Stimulated activated naive CD4-positive, alpha-beta T cell (primary cell): ENCODE measurements at regions not wholly inside any gene's neighbourhood (a gene's known extent, or its start where the extent isn't known, plus 50 kb on each side); places are given as distances from the start of the nearest gene placed in this dataset.

Experiments
- DNase-seq, 6 experiments: peaks; one replicate each; lab custom pipeline; 2025; lab: John Stamatoyannopoulos, UW

- no peak for DNase-seq
Observed at GRCh38 chr10:88207121-88207546, 343.7 kb downstream of the PTEN start.

DNA sequence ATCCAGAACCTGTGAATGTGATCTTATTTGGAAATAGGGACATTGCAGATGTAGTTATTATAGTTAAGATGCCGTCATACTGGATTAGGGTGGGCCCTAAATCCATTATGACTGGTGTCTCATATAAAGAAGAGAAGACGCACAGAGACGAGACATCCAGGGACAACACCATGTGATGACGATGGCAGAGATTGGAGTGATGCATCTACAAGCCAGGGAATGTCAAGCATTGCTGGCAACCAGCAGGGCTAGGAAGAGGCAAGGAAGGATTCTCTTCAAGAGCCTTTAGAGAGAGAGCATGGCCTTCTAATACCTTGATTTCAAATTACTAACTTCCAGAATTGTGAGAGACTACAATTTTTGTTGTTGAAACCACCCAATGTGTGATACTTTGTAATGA lies 345.8 kb downstream of the PTEN start:
- no peak for DNase-seq

GRCh38 chr10:88209837-88210561 lies 346.6 kb downstream of the PTEN start:
- DNase-seq, result no peak

GRCh38 chr10:88211230-88211629 lies 347.8 kb downstream of the PTEN start:
- no peak for DNase-seq

GRCh38 chr10:88212069-88212468 lies 348.6 kb downstream of the PTEN start:
- no peak for DNase-seq

DNA sequence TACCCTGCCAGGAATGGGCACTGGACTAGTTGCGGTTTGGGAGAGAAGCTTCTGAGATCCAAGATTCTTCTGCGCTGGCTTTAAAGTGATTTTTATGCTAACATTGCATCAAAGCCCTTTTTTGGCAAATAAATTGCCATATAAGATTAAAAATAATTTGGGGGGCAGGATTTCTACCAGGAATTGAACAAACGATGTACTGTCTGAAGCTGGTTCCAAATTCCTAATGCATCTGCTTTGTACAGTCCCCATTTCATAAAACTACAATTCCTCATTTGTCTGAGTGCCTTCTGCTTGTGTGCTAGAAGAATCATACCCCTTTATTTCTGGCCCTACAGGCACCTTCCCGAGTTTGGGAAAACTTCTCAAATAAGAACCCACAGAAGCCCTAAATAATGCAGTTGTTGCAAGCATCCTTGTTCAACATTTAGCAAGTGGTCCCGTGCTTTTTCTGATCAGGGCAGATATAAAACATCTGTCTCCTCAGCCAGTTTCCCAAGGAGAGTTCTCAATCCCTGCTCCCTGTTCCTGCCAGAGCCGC lies 349.7 kb downstream of the PTEN start:
- DNase-seq, result no peak

- DNase-seq, result no peak
Observed at GRCh38 chr10:88216976-88217375, 353.6 kb downstream of the PTEN start.

DNA sequence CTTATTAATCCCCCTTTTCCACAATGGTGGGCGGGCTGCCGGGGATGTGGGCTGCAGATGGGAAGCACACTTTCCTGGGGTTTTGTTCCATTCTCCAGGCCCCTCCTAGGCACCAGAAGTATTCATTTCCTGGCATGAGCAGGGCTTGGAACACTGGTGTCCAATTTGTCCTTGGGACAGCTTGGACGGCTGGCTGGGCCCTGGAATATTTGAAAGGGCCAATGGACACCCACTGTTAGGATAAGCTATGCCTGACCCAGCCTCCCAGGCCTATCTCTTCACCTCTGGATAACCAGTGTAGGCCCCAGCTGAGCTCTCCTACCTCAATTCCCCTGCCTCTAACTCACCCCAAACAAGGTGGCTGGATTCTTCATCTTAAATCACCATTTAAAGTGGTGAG lies 354.9 kb downstream of the PTEN start:
- DNase-seq, result no peak

DNA sequence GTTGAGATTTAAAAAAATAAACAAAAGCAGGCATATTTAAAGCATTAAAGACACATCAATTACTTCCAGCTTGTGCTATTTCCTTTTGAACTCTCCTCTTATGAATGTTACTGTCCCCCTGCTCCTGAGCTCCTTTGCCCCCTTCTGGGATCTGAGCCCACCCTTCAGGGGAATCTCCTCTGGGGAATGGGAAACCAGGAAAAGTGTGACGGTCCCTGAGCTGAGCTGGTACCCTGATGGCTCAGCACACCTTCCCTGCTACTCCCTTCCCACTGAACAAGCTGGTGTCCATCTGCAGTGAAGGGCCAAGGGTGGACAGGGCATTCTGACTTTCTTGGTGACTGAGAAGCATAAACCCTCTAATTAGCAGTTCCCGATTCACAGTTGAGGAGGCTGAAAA lies 356.3 kb downstream of the PTEN start:
- no peak for DNase-seq

DNA sequence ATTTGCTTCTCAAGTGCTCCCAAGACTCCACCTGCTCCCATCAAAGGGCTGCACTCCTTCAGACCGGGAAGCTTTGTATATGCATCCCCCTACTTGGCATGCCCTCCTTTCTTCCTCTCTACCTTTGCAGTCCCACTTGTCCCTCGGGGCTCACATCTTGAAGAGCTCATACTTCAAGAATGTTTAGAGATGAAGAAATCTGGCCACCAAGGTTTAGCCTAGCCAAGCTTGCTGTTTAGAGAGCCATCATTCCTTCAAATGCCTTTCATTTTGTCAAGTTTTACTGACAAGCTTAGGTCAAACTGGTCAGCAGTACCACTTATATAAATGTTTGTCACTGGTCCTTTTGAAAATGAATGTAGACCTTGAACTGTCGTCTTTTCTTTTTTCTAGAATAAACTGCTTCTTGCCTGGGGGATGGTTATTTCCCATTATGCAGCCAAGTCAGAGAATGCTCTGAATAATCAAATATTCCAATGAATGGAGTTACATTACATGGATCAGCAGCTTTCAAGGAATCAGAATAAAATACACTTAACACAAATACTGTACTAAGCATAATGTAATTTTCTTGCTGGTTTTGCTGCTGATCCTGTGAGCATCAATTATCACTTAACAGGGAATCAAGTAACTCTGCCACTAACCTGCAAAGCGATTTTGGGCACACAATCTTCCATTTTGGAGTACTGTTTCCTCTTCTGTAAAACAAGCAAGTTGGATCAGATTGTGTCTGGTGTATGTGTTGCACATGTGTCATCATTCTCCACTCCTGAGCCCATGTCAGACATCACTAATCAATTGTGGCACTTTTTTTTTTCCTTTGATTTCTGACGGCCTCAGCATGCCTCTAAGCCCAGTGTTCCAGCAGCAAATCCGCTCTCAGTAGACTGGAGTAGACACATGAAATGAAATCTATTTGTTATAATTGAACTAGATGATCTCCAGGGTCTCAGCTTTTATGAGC lies 357.9 kb downstream of the PTEN start:
- DNase-seq, result no peak

- no peak for DNase-seq
Observed at GRCh38 chr10:88222881-88223280, 359.5 kb downstream of the PTEN start.
